A549 (cell line): ENCODE measurements at regions not wholly inside any gene's neighbourhood (a gene's known extent, or its start where the extent isn't known, plus 50 kb on each side); places are given as distances from the start of the nearest gene placed in this dataset.

ENCODE experiments used
- JUNB ChIP-seq: fragments of >200 bp; sonication (Bioruptor Twin); formaldehyde crosslinking; IDR thresholded peaks from 2 replicates; pipeline ENCODE4 v1.6.1; 2016
- POLR2A ChIP-seq: IDR thresholded peaks from 2 replicates; pipeline ENCODE4 v1.6.1; 2012; ENCODE audit warnings: mild to moderate bottlenecking, low read length

DNA sequence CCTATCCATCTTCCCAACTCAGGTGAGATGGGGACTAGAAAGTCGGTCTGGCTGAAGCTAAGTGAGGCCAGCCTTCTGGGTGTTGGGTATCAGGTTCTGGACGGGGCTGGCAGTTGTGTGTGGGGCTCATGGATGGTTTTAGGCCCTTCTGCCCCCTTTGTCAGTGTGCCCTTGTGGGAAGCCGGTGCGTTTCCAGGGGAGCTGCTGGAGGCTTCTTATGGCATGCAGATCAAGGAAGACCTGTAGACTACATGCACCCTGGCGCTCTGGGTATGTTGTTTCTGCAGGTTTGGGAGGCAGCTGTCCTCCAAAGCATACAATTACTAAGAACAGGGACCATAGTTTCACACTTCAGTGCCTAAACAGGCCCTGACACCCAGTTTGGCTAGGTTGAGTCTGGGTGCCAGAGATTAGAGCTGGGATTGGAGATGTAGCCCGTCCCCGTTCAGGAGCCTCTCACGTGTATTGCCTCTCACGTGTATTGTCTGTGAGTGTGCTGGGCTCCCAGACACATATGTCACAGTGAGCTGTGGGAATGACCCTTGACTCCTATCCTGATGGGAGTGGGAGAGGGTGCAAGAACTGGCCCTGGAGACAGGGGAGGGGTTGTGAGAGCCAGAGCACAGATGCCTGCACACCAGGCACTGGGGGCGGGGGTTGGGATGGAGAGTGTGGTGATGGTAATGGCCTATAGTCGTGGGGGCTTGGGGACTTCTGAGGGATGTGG lies 84.4 kb downstream of the SLC25A47 start:
- no peak for TF ChIP-seq JUNB
- no peak for TF ChIP-seq POLR2A
